H1 (cell line): ENCODE measurements at regions not wholly inside any gene's neighbourhood (a gene's known extent, or its start where the extent isn't known, plus 50 kb on each side); places are given as distances from the start of the nearest gene placed in this dataset.

Experiments used
- CTCF ChIA-PET: fragments of 300-600 bp; sonication (Branson Sonifier 250); formaldehyde crosslinking; loops from one replicate; lab custom pipeline; 2021; ENCODE audit not compliant: partially characterized antibody; lab: Charles Lee
- POLR2A ChIA-PET: fragments of 300-600 bp; sonication (Branson Sonifier 250); formaldehyde crosslinking; loops from one replicate; lab custom pipeline; 2021; ENCODE audit warnings: inconsistent platforms; ENCODE audit not compliant: partially characterized antibody; lab: Charles Lee
- DNase-seq, 2 experiments: peaks; one replicate each; pipeline versions ENCODE4 v3.0.0 to v3.0.0-alpha.2; 2010 to 2022; ENCODE audit warnings: low spot score in 2 of 2, low read depth in 1 of 2, mixed read lengths in 1 of 2
- FAIRE-seq: peaks from 2 replicates; lab custom pipeline; 2011; peaks lifted over from hg19 to GRCh38; lab: Jason Lieb, UNC
- H2AFZ ChIP-seq: 2 replicates; pipeline ENCODE4 v1.8.1; 2012; ENCODE audit warnings: low read length, inconsistent platforms
- H2AK5ac ChIP-seq: 2 replicates; pipeline ENCODE4 v1.6.1; 2013; ENCODE audit warnings: low read depth, low read length
- H2BK120ac ChIP-seq: replicated peaks from 2 replicates; pipeline ENCODE3; 2013; ENCODE audit warnings: low read depth, low read length, inconsistent platforms
- H2BK12ac ChIP-seq: 2 replicates; pipeline ENCODE4 v1.6.1; 2013; ENCODE audit warnings: low read depth, low read length
- H2BK15ac ChIP-seq: 2 replicates; pipeline ENCODE4 v1.6.1; 2013; ENCODE audit warnings: low read length
- H2BK20ac ChIP-seq: 2 replicates; pipeline ENCODE4 v1.6.1; 2013; ENCODE audit warnings: low read length
- H2BK5ac ChIP-seq: 2 replicates; pipeline ENCODE4 v1.6.1; 2013; ENCODE audit warnings: low read depth, low read length
- H3K14ac ChIP-seq: 2 replicates; pipeline ENCODE4 v1.6.1; 2013; ENCODE audit warnings: inconsistent platforms; ENCODE audit not compliant: insufficient read length
- H3K18ac ChIP-seq: 2 replicates; pipeline ENCODE4 v1.6.1; 2013; ENCODE audit warnings: low read length; ENCODE audit errors: extremely low read depth
- H3K23ac ChIP-seq: 2 replicates; pipeline ENCODE4 v1.6.1; 2013; ENCODE audit warnings: inconsistent platforms; ENCODE audit not compliant: insufficient read length
- H3K23me2 ChIP-seq: 2 replicates; pipeline ENCODE4 v1.6.1; 2013; ENCODE audit warnings: low read depth, low read length
- H3K27ac ChIP-seq: 2 replicates; pipeline ENCODE4 v1.6.1; 2011; ENCODE audit warnings: low read depth, low read length, inconsistent platforms
- H3K27me3 ChIP-seq, 4 experiments: replicated peaks in 1 of 4; 1 replicate in 1 of 4; 2 replicates in 3 of 4; pipeline versions ENCODE4 v1.6.1 to v1.8.1; 2011 to 2013; ENCODE audit warnings: low read length in 3 of 4, mild to moderate bottlenecking in 3 of 4, inconsistent platforms in 2 of 4, mixed read lengths in 2 of 4, moderate library complexity in 1 of 4; ENCODE audit not compliant: control insufficient read depth in 3 of 4, insufficient read depth in 3 of 4; ENCODE audit errors: extremely low read depth in 1 of 4
- H3K36me3 ChIP-seq, 4 experiments: 2 replicates each; pipeline versions ENCODE4 v1.6.1 to v1.8.1; 2011 to 2013; ENCODE audit warnings: mild to moderate bottlenecking in 4 of 4, low read length in 3 of 4, moderate library complexity in 2 of 4, control low read depth in 1 of 4, inconsistent platforms in 1 of 4; ENCODE audit not compliant: insufficient read depth in 4 of 4, control insufficient read depth in 2 of 4
- H3K4ac ChIP-seq: replicated peaks from 2 replicates; pipeline ENCODE3; 2013; ENCODE audit warnings: low read length, low read depth, mixed read lengths, inconsistent platforms; ENCODE audit not compliant: insufficient read length
- H3K4me1 ChIP-seq, 4 experiments: replicated peaks in 1 of 4; 1 replicate in 1 of 4; 2 replicates in 3 of 4; pipeline versions ENCODE4 v1.6.1 to v1.8.1; 2011 to 2013; ENCODE audit warnings: low read length in 3 of 4, inconsistent platforms in 2 of 4, mixed read lengths in 1 of 4; ENCODE audit not compliant: insufficient read depth in 4 of 4, control insufficient read depth in 3 of 4
- H3K4me2 ChIP-seq, 2 experiments: 2 replicates each; pipeline versions ENCODE4 v1.6.1 to v1.8.1; 2011 to 2013; ENCODE audit warnings: low read depth in 2 of 2, low read length in 2 of 2, control low read depth in 1 of 2, inconsistent platforms in 1 of 2, mild to moderate bottlenecking in 1 of 2; ENCODE audit not compliant: insufficient read depth in 1 of 2
- H3K4me3 ChIP-seq, 4 experiments: fragments of 200-600, 300-600 bp in 1 of 4; sonication (generic), shearing (Covaris generic), sonication (Bioruptor Twin) in 1 of 4; 2 replicates each; pipeline versions ENCODE4 v1.5.1 to v1.8.1; 2011 to 2016; ENCODE audit warnings: low read length in 4 of 4, low read depth in 3 of 4, control low read depth in 2 of 4, inconsistent platforms in 2 of 4, mild to moderate bottlenecking in 2 of 4, mixed read lengths in 1 of 4, moderate library complexity in 1 of 4; ENCODE audit not compliant: insufficient read depth in 2 of 4; ENCODE audit errors: extremely low read depth in 1 of 4
- H3K56ac ChIP-seq: replicated peaks from 2 replicates; pipeline ENCODE3; 2013; ENCODE audit warnings: low read depth, mild to moderate bottlenecking, mixed read lengths, low read length, inconsistent platforms; ENCODE audit not compliant: insufficient read length
- H3K79me1 ChIP-seq: 2 replicates; pipeline ENCODE4 v1.6.1; 2013; ENCODE audit warnings: low read depth, low read length, control low read depth
- H3K79me2 ChIP-seq, 2 experiments: 2 replicates each; pipeline versions ENCODE4 v1.6.1 to v1.8.1; 2012 to 2013; ENCODE audit warnings: low read length in 2 of 2, mild to moderate bottlenecking in 2 of 2, inconsistent platforms in 1 of 2; ENCODE audit not compliant: insufficient read depth in 2 of 2, control insufficient read depth in 1 of 2
- H3K9ac ChIP-seq, 4 experiments: replicated peaks in 1 of 4; 1 replicate in 1 of 4; 2 replicates in 3 of 4; pipeline versions ENCODE4 v1.6.1 to v1.8.1; 2011 to 2013; ENCODE audit warnings: low read depth in 3 of 4, low read length in 3 of 4, control low read depth in 2 of 4, mild to moderate bottlenecking in 2 of 4, moderate library complexity in 2 of 4, inconsistent platforms in 1 of 4; ENCODE audit errors: extremely low read depth in 1 of 4
- H3K9me3 ChIP-seq, 2 experiments: 2 replicates each; pipeline versions ENCODE4 v1.6.1 to v1.8.1; 2012 to 2013; ENCODE audit warnings: mild to moderate bottlenecking in 2 of 2, moderate library complexity in 2 of 2, control low read depth in 1 of 2, inconsistent platforms in 1 of 2, low read depth in 1 of 2, low read length in 1 of 2, mixed read lengths in 1 of 2; ENCODE audit not compliant: insufficient read depth in 2 of 2
- H4K20me1 ChIP-seq, 2 experiments: replicated peaks in 1 of 2; 2 replicates each; pipeline versions ENCODE3 to v1.8.1; 2011 to 2013; ENCODE audit warnings: inconsistent platforms in 2 of 2, low read length in 2 of 2, mild to moderate bottlenecking in 1 of 2; ENCODE audit not compliant: insufficient read depth in 2 of 2, control insufficient read depth in 1 of 2
- H4K5ac ChIP-seq: 2 replicates; pipeline ENCODE4 v1.6.1; 2013; ENCODE audit warnings: low read length, low read depth, mixed read lengths, inconsistent platforms; ENCODE audit not compliant: insufficient read length
- H4K8ac ChIP-seq: 2 replicates; pipeline ENCODE4 v1.8.0; 2013; ENCODE audit warnings: mild to moderate bottlenecking, moderate library complexity, low read length, inconsistent platforms; ENCODE audit not compliant: insufficient read depth; ENCODE audit errors: extremely low read depth
- H4K91ac ChIP-seq: replicated peaks from 2 replicates; pipeline ENCODE3; 2013; ENCODE audit warnings: low read length, mixed read lengths, inconsistent platforms; ENCODE audit not compliant: insufficient read length
- CREB1 ChIP-seq: IDR thresholded peaks from 2 replicates; pipeline ENCODE4 v1.6.1; 2012; ENCODE audit warnings: inconsistent platforms
- HDAC2 ChIP-seq, 2 experiments: fragments of 300-600 bp in 1 of 2; sonication (generic) in 1 of 2; IDR thresholded peaks; 2 replicates each; pipeline ENCODE4 v1.6.1; 2011 to 2012; ENCODE audit warnings: low read depth in 2 of 2, low read length in 2 of 2, mild to moderate bottlenecking in 2 of 2, moderate library complexity in 2 of 2, borderline replicate concordance in 1 of 2, inconsistent platforms in 1 of 2
- POLR2A ChIP-seq, 2 experiments: IDR thresholded peaks; 1 replicate in 1 of 2; 2 replicates in 1 of 2; pipeline ENCODE4 v1.6.1; 2011; ENCODE audit warnings: low read depth in 2 of 2, low read length in 2 of 2, mild to moderate bottlenecking in 2 of 2; ENCODE audit errors: control extremely low read depth in 1 of 2
- RNF2 ChIP-seq: fragments of 200-900, 300-1000 bp; sonication (generic); IDR thresholded peaks from 2 replicates; pipeline ENCODE4 v1.7.1; 2016; ENCODE audit warnings: borderline replicate concordance, low read depth, mild to moderate bottlenecking, antibody characterized with exemption, low read length; ENCODE audit not compliant: poor library complexity, severe bottlenecking; ENCODE audit errors: missing control alignments
- YY1 ChIP-seq: IDR thresholded peaks from 2 replicates; pipeline ENCODE4 v1.6.1; 2011; ENCODE audit warnings: low read depth, mild to moderate bottlenecking, low read length
- WGBS, 2 experiments: shearing (Covaris generic) in 1 of 2; methylation state at CpG; one replicate each; pipeline versions ENCODE4 v1.1.6 to v1.1.7; 2013 to 2015; ENCODE audit warnings: low lambda C conversion rate in 2 of 2, mixed read lengths in 2 of 2, inconsistent platforms in 1 of 2, low coverage in 1 of 2, missing lambda C conversion rate in 1 of 2; ENCODE audit not compliant: insufficient replicate concordance in 2 of 2, insufficient coverage in 1 of 2, insufficient read length in 1 of 2; ENCODE audit errors: extremely low coverage in 1 of 2, missing lambda C conversion rate in 1 of 2; 5-methylcytosine and 5-hydroxymethylcytosine counted together

GRCh38 chr12:28987538-28988324 is 161.3 kb upstream of the FAR2 start:
- Histone ChIP-seq H3K9ac (no peak overlapping the region), H3K4me1 (no peaks in the 10 kb centered on the region), H2BK5ac (no peak overlapping the region), H4K5ac (no peak overlapping the region), H3K36me3 (no peaks in the 10 kb centered on the region), H3K14ac (no peak overlapping the region), H3K56ac (no peak overlapping the region), H4K91ac (no peak overlapping the region), H3K18ac (no peak overlapping the region), H3K27ac (no peak overlapping the region), H3K23me2 (no peaks in the 10 kb centered on the region), H2BK20ac (no peak overlapping the region), H2BK12ac (no peak overlapping the region), H2AFZ (no peak overlapping the region), H4K8ac (no peak overlapping the region), H3K23ac (no peak overlapping the region), H3K27me3 (no peaks in the 10 kb centered on the region), H3K4me2 (no peak overlapping the region), H3K4ac (no peak overlapping the region), H4K20me1 (no peaks in the 10 kb centered on the region), H2BK15ac (no peak overlapping the region), H3K4me3 (no peak overlapping the region), H3K9me3 (no peaks in the 10 kb centered on the region), H3K79me2 (no peaks in the 10 kb centered on the region), H2AK5ac (no peak overlapping the region), H3K79me1 (no peaks in the 10 kb centered on the region), H2BK120ac (no peak overlapping the region)
- ChIA-PET POLR2A (no interaction called here), CTCF (interaction anchor here (1.0 kb wide), 1 partner anchor 11 kb away, joined by 3 read pairs; no protein-coding TSS in a partner anchor)
- DNase-seq (no peak), FAIRE-seq (no peak)
- 92% methylated on average over 5 of the region's 5 CpGs; no CpG with 5 or more reads in 1 of the 2 experiments for WGBS, 2 experiments
- TF ChIP-seq CREB1 = no peak
- TF ChIP-seq POLR2A (IDR thresholded peaks at IDR 0.05; ENCODE audit: control extremely low read depth in 1 of 2, low read depth in 2 of 2, low read length in 2 of 2) = no peak
- no peak for TF ChIP-seq RNF2
- no peak for TF ChIP-seq HDAC2 (IDR thresholded peaks at IDR 0.05; ENCODE audit: borderline replicate concordance in 1 of 2, low read depth in 2 of 2, low read length in 2 of 2)
- TF ChIP-seq YY1 = no peak
